CD4-positive, alpha-beta memory T cell (primary cell): ENCODE measurements at regions not wholly inside any gene's neighbourhood (a gene's known extent, or its start where the extent isn't known, plus 50 kb on each side); places are given as distances from the start of the nearest gene placed in this dataset.

ENCODE experiments used
- CTCF ChIA-PET: fragments of 350-600 bp; sonication (Branson Sonifier 250); formaldehyde crosslinking; loops from one replicate; lab custom pipeline; 2021; ENCODE audit warnings: inconsistent platforms; ENCODE audit not compliant: partially characterized antibody; lab: Charles Lee
- POLR2A ChIA-PET: fragments of 350-600 bp; sonication (Branson Sonifier 250); formaldehyde crosslinking; loops from one replicate; lab custom pipeline; 2021; ENCODE audit not compliant: partially characterized antibody; lab: Charles Lee
- DNase-seq, 5 donors: peaks; one replicate each; pipeline versions ENCODE4 v3.0.0 to v3.0.0-alpha.2; 2020 to 2022; ENCODE audit warnings: mixed read lengths in 1 of 5
- H3K27ac ChIP-seq: one replicate; pipeline ENCODE4 v1.7.0; 2013; ENCODE audit warnings: low read depth, low read length
- H3K27me3 ChIP-seq: 2 replicates; pipeline ENCODE4 v1.7.0; 2013; ENCODE audit warnings: mild to moderate bottlenecking, low read length, moderate library complexity; ENCODE audit not compliant: insufficient read depth
- H3K36me3 ChIP-seq: 2 replicates; pipeline ENCODE4 v1.7.0; 2013; ENCODE audit warnings: mild to moderate bottlenecking, low read length, moderate library complexity; ENCODE audit not compliant: insufficient read depth
- H3K4me1 ChIP-seq: 2 replicates; pipeline ENCODE4 v1.7.0; 2013; ENCODE audit warnings: mild to moderate bottlenecking, low read length, moderate library complexity; ENCODE audit not compliant: insufficient read depth
- H3K4me3 ChIP-seq, 2 donors: one replicate each; pipeline ENCODE4 v1.7.0; 2013; ENCODE audit warnings: low read length in 2 of 2, mild to moderate bottlenecking in 1 of 2
- H3K9me3 ChIP-seq, 2 donors: one replicate each; pipeline ENCODE4 v1.7.0; 2013; ENCODE audit warnings: low read length in 2 of 2, control low read depth in 1 of 2; ENCODE audit not compliant: control insufficient read depth in 1 of 2
- H3K27ac Mint-ChIP-seq, 7 donors: one replicate each; pipeline ENCODE4 v1.8.0; 2020 to 2021; ENCODE audit warnings: mixed read lengths in 7 of 7, mild to moderate bottlenecking in 6 of 7, inconsistent platforms in 3 of 7, moderate library complexity in 3 of 7
- H3K27me3 Mint-ChIP-seq, 2 donors: one replicate each; pipeline ENCODE4 v1.8.0; 2020 to 2021; ENCODE audit warnings: mixed read lengths in 2 of 2
- H3K36me3 Mint-ChIP-seq, 2 donors: one replicate each; pipeline ENCODE4 v1.8.0; 2020 to 2021; ENCODE audit warnings: mixed read lengths in 2 of 2, inconsistent platforms in 1 of 2, mild to moderate bottlenecking in 1 of 2
- H3K4me1 Mint-ChIP-seq, 4 donors: one replicate each; pipeline ENCODE4 v1.8.0; 2020 to 2021; ENCODE audit warnings: mixed read lengths in 4 of 4, mild to moderate bottlenecking in 1 of 4
- H3K4me3 Mint-ChIP-seq, 8 donors: one replicate each; pipeline ENCODE4 v1.8.0; 2020 to 2021; ENCODE audit warnings: mixed read lengths in 8 of 8, mild to moderate bottlenecking in 7 of 8, moderate library complexity in 6 of 8, inconsistent platforms in 3 of 8
- H3K9me3 Mint-ChIP-seq, 8 donors: one replicate each; pipeline ENCODE4 v1.8.0; 2020 to 2021; ENCODE audit warnings: mixed read lengths in 8 of 8, mild to moderate bottlenecking in 5 of 8, inconsistent platforms in 3 of 8, moderate library complexity in 1 of 8
- intact Hi-C: fragments of 100-400 bp; cut with micrococcal nuclease; formaldehyde crosslinking; loops from one replicate; pipeline ENCODE4 v1.15.1; 2023

GRCh38 chr6:163913045-163913444 lies 498.5 kb downstream of the QKI start:
- Mint-ChIP-seq H3K27ac (no peak overlapping the region), H3K27me3 (peaks cover 5 to 7% of the 10 kb centered on the region in 2 donors), H3K9me3 (peaks cover 0 to 3% (median 0%) of the 10 kb centered on the region in 8 donors), H3K36me3 (no peaks in the 10 kb centered on the region), H3K4me1 (no peaks in the 10 kb centered on the region), H3K4me3 (no peak overlapping the region)
- intact Hi-C loops = no loop called here
- Histone ChIP-seq H3K4me3 (no peak overlapping the region), H3K9me3 (no peaks in the 10 kb centered on the region), H3K4me1 (no peaks in the 10 kb centered on the region), H3K27ac (no peak overlapping the region), H3K36me3 (no peaks in the 10 kb centered on the region), H3K27me3 (no peaks in the 10 kb centered on the region)
- ChIA-PET CTCF (no interaction called here), POLR2A (no interaction called here)
- no peak for DNase-seq

GRCh38 chr6:163906006-163906710 lies 491.6 kb downstream of the QKI start:
- no peak overlapping the region for H3K27ac ChIP-seq
- POLR2A ChIA-PET = no interaction called here
- DNase-seq = no peak
- Mint-ChIP-seq H3K4me1 (no peaks in the 10 kb centered on the region), H3K27me3 (peaks cover 5 to 11% of the 10 kb centered on the region in 2 donors), H3K4me3 (no peak overlapping the region), H3K27ac (no peak overlapping the region), H3K36me3 (no peaks in the 10 kb centered on the region), H3K9me3 (peaks cover 0 to 5% (median 0%) of the 10 kb centered on the region in 8 donors)
- no peaks in the 10 kb centered on the region for H3K27me3 ChIP-seq
- no peak overlapping the region for H3K4me3 ChIP-seq
- intact Hi-C loops = no loop called here
- no peaks in the 10 kb centered on the region for H3K36me3 ChIP-seq
- CTCF ChIA-PET = no interaction called here
- H3K4me1 ChIP-seq = no peaks in the 10 kb centered on the region
- no peaks in the 10 kb centered on the region for H3K9me3 ChIP-seq

- Mint-ChIP-seq H3K4me1 (no peaks in the 10 kb centered on the region), H3K36me3 (no peaks in the 10 kb centered on the region), H3K27ac (no peak overlapping the region), H3K4me3 (no peak overlapping the region), H3K9me3 (peaks cover 0 to 5% (median 0%) of the 10 kb centered on the region in 8 donors), H3K27me3 (peaks cover 2 to 7% of the 10 kb centered on the region in 2 donors)
- H3K9me3 ChIP-seq = no peaks in the 10 kb centered on the region
- no peaks in the 10 kb centered on the region for H3K36me3 ChIP-seq
- ChIA-PET CTCF (no interaction called here), POLR2A (no interaction called here)
- H3K27ac ChIP-seq = no peak overlapping the region
- intact Hi-C loops = no loop called here
- no peak for DNase-seq
- no peaks in the 10 kb centered on the region for H3K4me1 ChIP-seq
- no peak overlapping the region for H3K4me3 ChIP-seq
- no peaks in the 10 kb centered on the region for H3K27me3 ChIP-seq
Observed at GRCh38 chr6:163904186-163904585, 489.7 kb downstream of the QKI start.

GRCh38 chr6:163903541-163903940 lies 489.0 kb downstream of the QKI start:
- H3K4me1 ChIP-seq = no peaks in the 10 kb centered on the region
- no peak overlapping the region for H3K27ac ChIP-seq
- ChIA-PET POLR2A (no interaction called here), CTCF (no interaction called here)
- no peaks in the 10 kb centered on the region for H3K36me3 ChIP-seq
- H3K9me3 ChIP-seq = no peaks in the 10 kb centered on the region
- Mint-ChIP-seq H3K4me1 (no peaks in the 10 kb centered on the region), H3K27me3 (peaks cover 2 to 7% of the 10 kb centered on the region in 2 donors), H3K9me3 (peaks cover 0 to 5% (median 0%) of the 10 kb centered on the region in 8 donors), H3K27ac (no peak overlapping the region), H3K36me3 (no peaks in the 10 kb centered on the region), H3K4me3 (no peak overlapping the region)
- no peak overlapping the region for H3K4me3 ChIP-seq
- no peaks in the 10 kb centered on the region for H3K27me3 ChIP-seq
- intact Hi-C loops = no loop called here
- DNase-seq = no peak

- H3K27me3 Mint-ChIP-seq = peaks cover 2 to 4% of the 10 kb centered on the region in 2 donors
- DNase-seq = no peak
- POLR2A ChIA-PET = no interaction called here
Observed at GRCh38 chr6:163902993-163903392, 488.5 kb downstream of the QKI start.

GRCh38 chr6:163901681-163902080 lies 487.2 kb downstream of the QKI start:
- ChIA-PET CTCF (no interaction called here), POLR2A (no interaction called here)
- Histone ChIP-seq H3K4me1 (no peaks in the 10 kb centered on the region), H3K4me3 (no peak overlapping the region), H3K36me3 (no peaks in the 10 kb centered on the region), H3K27me3 (no peaks in the 10 kb centered on the region), H3K27ac (no peak overlapping the region), H3K9me3 (no peaks in the 10 kb centered on the region)
- no peak overlapping the region for H3K4me3 Mint-ChIP-seq
- intact Hi-C loops = no loop called here
- H3K9me3 Mint-ChIP-seq = peaks cover 0 to 3% (median 0%) of the 10 kb centered on the region in 8 donors
- no peaks in the 10 kb centered on the region for H3K27me3 Mint-ChIP-seq
- DNase-seq = no peak
- H3K36me3 Mint-ChIP-seq = no peaks in the 10 kb centered on the region
- H3K4me1 Mint-ChIP-seq = no peaks in the 10 kb centered on the region
- H3K27ac Mint-ChIP-seq = no peak overlapping the region

More at GRCh38 chr6:163902993-163903392, 488.5 kb downstream of the QKI start:
- Mint-ChIP-seq H3K4me3 (no peak overlapping the region), H3K9me3 (peaks cover 0 to 5% (median 0%) of the 10 kb centered on the region in 8 donors), H3K27ac (no peak overlapping the region), H3K4me1 (no peaks in the 10 kb centered on the region), H3K36me3 (no peaks in the 10 kb centered on the region)
- H3K4me3 ChIP-seq = no peak overlapping the region
- CTCF ChIA-PET = interaction anchor here (0.5 kb wide), 1 partner anchor 36 kb away, joined by 3 read pairs; no protein-coding TSS in a partner anchor
- no peaks in the 10 kb centered on the region for H3K9me3 ChIP-seq
- no peaks in the 10 kb centered on the region for H3K27me3 ChIP-seq
- no peak overlapping the region for H3K27ac ChIP-seq
- intact Hi-C loops = no loop called here
- no peaks in the 10 kb centered on the region for H3K36me3 ChIP-seq
- no peaks in the 10 kb centered on the region for H3K4me1 ChIP-seq

GRCh38 chr6:163900570-163900969 lies 486.1 kb downstream of the QKI start:
- H3K27ac Mint-ChIP-seq = no peak overlapping the region
- no peak overlapping the region for H3K4me3 Mint-ChIP-seq
- no peaks in the 10 kb centered on the region for H3K27me3 Mint-ChIP-seq
- H3K9me3 Mint-ChIP-seq = peaks cover 0 to 1% (median 0%) of the 10 kb centered on the region in 8 donors
- Histone ChIP-seq H3K4me3 (no peak overlapping the region), H3K4me1 (no peaks in the 10 kb centered on the region), H3K36me3 (no peaks in the 10 kb centered on the region), H3K27ac (no peak overlapping the region), H3K9me3 (no peaks in the 10 kb centered on the region), H3K27me3 (no peaks in the 10 kb centered on the region)
- no peak for DNase-seq
- CTCF ChIA-PET = no interaction called here
- no peaks in the 10 kb centered on the region for H3K4me1 Mint-ChIP-seq
- intact Hi-C loops = no loop called here
- POLR2A ChIA-PET = no interaction called here
- no peaks in the 10 kb centered on the region for H3K36me3 Mint-ChIP-seq
